Gastrocnemius medialis (tissue), 4 donors: ENCODE measurements at regions not wholly inside any gene's neighbourhood (a gene's known extent, or its start where the extent isn't known, plus 50 kb on each side); places are given as distances from the start of the nearest gene placed in this dataset.

ENCODE experiments used
- POLR2A ChIP-seq, 2 donors: fragments of 450-650 bp; IDR thresholded peaks; one replicate each; pipeline ENCODE4 v1.6.1; 2017; ENCODE audit warnings: antibody characterized with exemption in 2 of 2, mild to moderate bottlenecking in 2 of 2, moderate library complexity in 2 of 2
- TF ChIP-seq, protein P1 (sequence below), 5 experiments: fragments of 450-650 bp in 3 of 5; fragments of 200-600 bp in 2 of 5; sonication (generic) in 2 of 5; IDR thresholded peaks in 4 of 5; conservative IDR thresholded peaks in 1 of 5; 1 replicate in 4 of 5; 2 replicates in 1 of 5; pipeline ENCODE4 v1.5.1; 2016 to 2019; ENCODE audit warnings: antibody characterized with exemption in 5 of 5, mild to moderate bottlenecking in 3 of 5, moderate library complexity in 3 of 5

DNA sequence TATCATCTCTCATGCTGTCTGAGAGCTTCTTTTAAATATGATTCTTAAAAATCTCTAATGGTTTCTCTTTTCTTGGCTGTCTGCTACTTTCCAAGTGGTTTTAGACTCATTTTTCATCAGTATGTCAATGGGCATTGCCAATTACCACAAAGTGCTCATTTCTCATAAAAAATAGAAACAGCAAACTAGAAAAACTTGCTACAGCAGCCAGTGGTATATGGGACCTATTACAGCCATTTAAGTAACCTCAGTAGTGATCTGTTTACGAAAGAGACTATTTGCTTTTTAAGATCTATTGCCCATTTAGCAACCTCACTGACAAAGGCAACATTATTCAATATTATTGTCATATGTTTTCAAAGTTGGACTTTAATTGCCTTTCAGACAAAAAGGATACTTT, 207.1 kb upstream of the RHOBTB1 start:
- TF ChIP-seq, protein P1, sequence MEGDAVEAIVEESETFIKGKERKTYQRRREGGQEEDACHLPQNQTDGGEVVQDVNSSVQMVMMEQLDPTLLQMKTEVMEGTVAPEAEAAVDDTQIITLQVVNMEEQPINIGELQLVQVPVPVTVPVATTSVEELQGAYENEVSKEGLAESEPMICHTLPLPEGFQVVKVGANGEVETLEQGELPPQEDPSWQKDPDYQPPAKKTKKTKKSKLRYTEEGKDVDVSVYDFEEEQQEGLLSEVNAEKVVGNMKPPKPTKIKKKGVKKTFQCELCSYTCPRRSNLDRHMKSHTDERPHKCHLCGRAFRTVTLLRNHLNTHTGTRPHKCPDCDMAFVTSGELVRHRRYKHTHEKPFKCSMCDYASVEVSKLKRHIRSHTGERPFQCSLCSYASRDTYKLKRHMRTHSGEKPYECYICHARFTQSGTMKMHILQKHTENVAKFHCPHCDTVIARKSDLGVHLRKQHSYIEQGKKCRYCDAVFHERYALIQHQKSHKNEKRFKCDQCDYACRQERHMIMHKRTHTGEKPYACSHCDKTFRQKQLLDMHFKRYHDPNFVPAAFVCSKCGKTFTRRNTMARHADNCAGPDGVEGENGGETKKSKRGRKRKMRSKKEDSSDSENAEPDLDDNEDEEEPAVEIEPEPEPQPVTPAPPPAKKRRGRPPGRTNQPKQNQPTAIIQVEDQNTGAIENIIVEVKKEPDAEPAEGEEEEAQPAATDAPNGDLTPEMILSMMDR (IDR thresholded peaks at IDR 0.05 in 4 of 5, conservative IDR thresholded peaks at IDR 0.05 in 1 of 5) = no peak
- no peak for TF ChIP-seq POLR2A (IDR thresholded peaks at IDR 0.05)
